ENCODE measurements at regions not wholly inside any gene's neighbourhood (a gene's known extent, or its start where the extent isn't known, plus 50 kb on each side); places are given as distances from the start of the nearest gene placed in this dataset.

DNA sequence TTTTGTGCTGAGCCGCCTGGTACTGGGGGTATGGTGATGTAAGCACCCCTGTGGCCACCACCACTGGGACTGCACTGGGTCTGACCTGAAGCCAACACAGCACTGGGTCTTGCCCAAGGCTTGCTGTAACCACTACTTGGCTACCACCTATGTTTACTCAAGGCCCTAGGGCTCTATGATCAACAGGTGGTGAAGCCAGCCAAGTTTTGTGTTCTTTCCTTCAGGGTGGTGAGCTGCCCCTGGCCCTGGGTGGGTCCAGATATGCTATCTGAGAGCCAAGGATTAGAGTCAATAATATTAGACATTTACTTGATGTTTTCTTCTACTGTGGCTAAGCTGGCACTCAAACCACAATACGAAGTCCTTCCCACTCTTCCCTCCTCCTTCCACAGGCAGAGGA, 55.1 kb upstream of the PAGE4 start:
- no peaks in the 10 kb centered on the region for H3K36me3 Mint-ChIP-seq (ENCODE audit: low read depth)
- no peaks in the 10 kb centered on the region for H3K36me3 ChIP-seq (ENCODE audit: insufficient read depth)
- no peaks in the 10 kb centered on the region for H3K27me3 Mint-ChIP-seq (ENCODE audit: insufficient read depth, low read depth, poor library complexity)
- H3K4me2 ChIP-seq: no peak overlapping the region
- no peak overlapping the region for H3K4me3 ChIP-seq
- H4K20me1 ChIP-seq (replicated peaks; ENCODE audit: insufficient read depth): no peaks in the 10 kb centered on the region
- H3F3A ChIP-seq (replicated peaks; ENCODE audit: low read depth): no peaks in the 10 kb centered on the region
- no peaks in the 10 kb centered on the region for H3K4me1 ChIP-seq (ENCODE audit: insufficient read depth)
- TF ChIP-seq NANOG (IDR thresholded peaks at IDR 0.05; ENCODE audit: borderline replicate concordance) (no peak), EZH2 (IDR thresholded peaks at IDR 0.05; ENCODE audit: low read depth, unreplicated experiment) (no peak), POLR2AphosphoS5 (IDR thresholded peaks at IDR 0.05; ENCODE audit: low read depth) (no peak), STAT1 (IDR thresholded peaks at IDR 0.05; ENCODE audit: unreplicated experiment) (no peak), EZH2phosphoT487 (IDR thresholded peaks at IDR 0.05; ENCODE audit: unreplicated experiment) (no peak), ZNF331 (CRISPR knock-in tag; IDR thresholded peaks at IDR 0.05; ENCODE audit: low read depth) (no peak), JUNB (IDR thresholded peaks at IDR 0.05; ENCODE audit: unreplicated experiment) (no peak), ZNF114 (CRISPR knock-in tag; IDR thresholded peaks at IDR 0.05) (no peak), CREB1 (CRISPR knock-in tag; IDR thresholded peaks at IDR 0.05; ENCODE audit: low read depth) (no peak)
- TF ChIP-seq, protein P1, sequence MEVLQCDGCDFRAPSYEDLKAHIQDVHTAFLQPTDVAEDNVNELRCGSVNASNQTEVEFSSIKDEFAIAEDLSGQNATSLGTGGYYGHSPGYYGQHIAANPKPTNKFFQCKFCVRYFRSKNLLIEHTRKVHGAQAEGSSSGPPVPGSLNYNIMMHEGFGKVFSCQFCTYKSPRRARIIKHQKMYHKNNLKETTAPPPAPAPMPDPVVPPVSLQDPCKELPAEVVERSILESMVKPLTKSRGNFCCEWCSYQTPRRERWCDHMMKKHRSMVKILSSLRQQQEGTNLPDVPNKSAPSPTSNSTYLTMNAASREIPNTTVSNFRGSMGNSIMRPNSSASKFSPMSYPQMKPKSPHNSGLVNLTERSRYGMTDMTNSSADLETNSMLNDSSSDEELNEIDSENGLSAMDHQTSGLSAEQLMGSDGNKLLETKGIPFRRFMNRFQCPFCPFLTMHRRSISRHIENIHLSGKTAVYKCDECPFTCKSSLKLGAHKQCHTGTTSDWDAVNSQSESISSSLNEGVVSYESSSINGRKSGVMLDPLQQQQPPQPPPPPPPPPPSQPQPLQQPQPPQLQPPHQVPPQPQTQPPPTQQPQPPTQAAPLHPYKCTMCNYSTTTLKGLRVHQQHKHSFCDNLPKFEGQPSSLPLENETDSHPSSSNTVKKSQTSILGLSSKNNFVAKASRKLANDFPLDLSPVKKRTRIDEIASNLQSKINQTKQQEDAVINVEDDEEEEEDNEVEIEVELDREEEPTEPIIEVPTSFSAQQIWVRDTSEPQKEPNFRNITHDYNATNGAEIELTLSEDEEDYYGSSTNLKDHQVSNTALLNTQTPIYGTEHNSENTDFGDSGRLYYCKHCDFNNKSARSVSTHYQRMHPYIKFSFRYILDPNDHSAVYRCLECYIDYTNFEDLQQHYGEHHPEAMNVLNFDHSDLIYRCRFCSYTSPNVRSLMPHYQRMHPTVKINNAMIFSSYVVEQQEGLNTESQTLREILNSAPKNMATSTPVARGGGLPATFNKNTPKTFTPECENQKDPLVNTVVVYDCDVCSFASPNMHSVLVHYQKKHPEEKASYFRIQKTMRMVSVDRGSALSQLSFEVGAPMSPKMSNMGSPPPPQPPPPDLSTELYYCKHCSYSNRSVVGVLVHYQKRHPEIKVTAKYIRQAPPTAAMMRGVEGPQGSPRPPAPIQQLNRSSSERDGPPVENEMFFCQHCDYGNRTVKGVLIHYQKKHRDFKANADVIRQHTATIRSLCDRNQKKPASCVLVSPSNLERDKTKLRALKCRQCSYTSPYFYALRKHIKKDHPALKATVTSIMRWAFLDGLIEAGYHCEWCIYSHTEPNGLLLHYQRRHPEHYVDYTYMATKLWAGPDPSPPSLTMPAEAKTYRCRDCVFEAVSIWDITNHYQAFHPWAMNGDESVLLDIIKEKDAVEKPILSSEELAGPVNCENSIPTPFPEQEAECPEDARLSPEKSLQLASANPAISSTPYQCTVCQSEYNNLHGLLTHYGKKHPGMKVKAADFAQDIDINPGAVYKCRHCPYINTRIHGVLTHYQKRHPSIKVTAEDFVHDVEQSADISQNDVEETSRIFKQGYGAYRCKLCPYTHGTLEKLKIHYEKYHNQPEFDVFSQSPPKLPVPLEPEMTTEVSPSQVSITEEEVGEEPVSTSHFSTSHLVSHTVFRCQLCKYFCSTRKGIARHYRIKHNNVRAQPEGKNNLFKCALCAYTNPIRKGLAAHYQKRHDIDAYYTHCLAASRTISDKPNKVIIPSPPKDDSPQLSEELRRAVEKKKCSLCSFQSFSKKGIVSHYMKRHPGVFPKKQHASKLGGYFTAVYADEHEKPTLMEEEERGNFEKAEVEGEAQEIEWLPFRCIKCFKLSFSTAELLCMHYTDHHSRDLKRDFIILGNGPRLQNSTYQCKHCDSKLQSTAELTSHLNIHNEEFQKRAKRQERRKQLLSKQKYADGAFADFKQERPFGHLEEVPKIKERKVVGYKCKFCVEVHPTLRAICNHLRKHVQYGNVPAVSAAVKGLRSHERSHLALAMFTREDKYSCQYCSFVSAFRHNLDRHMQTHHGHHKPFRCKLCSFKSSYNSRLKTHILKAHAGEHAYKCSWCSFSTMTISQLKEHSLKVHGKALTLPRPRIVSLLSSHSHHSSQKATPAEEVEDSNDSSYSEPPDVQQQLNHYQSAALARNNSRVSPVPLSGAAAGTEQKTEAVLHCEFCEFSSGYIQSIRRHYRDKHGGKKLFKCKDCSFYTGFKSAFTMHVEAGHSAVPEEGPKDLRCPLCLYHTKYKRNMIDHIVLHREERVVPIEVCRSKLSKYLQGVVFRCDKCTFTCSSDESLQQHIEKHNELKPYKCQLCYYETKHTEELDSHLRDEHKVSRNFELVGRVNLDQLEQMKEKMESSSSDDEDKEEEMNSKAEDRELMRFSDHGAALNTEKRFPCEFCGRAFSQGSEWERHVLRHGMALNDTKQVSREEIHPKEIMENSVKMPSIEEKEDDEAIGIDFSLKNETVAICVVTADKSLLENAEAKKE (CRISPR knock-in tag; IDR thresholded peaks at IDR 0.05): no peak
- TF ChIP-seq, protein P2, sequence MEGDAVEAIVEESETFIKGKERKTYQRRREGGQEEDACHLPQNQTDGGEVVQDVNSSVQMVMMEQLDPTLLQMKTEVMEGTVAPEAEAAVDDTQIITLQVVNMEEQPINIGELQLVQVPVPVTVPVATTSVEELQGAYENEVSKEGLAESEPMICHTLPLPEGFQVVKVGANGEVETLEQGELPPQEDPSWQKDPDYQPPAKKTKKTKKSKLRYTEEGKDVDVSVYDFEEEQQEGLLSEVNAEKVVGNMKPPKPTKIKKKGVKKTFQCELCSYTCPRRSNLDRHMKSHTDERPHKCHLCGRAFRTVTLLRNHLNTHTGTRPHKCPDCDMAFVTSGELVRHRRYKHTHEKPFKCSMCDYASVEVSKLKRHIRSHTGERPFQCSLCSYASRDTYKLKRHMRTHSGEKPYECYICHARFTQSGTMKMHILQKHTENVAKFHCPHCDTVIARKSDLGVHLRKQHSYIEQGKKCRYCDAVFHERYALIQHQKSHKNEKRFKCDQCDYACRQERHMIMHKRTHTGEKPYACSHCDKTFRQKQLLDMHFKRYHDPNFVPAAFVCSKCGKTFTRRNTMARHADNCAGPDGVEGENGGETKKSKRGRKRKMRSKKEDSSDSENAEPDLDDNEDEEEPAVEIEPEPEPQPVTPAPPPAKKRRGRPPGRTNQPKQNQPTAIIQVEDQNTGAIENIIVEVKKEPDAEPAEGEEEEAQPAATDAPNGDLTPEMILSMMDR (conservative IDR thresholded peaks at IDR 0.05; ENCODE audit: low read depth in 2 of 2): no peak
- TF ChIP-seq, protein P3, sequence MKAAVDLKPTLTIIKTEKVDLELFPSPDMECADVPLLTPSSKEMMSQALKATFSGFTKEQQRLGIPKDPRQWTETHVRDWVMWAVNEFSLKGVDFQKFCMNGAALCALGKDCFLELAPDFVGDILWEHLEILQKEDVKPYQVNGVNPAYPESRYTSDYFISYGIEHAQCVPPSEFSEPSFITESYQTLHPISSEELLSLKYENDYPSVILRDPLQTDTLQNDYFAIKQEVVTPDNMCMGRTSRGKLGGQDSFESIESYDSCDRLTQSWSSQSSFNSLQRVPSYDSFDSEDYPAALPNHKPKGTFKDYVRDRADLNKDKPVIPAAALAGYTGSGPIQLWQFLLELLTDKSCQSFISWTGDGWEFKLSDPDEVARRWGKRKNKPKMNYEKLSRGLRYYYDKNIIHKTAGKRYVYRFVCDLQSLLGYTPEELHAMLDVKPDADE (IDR thresholded peaks at IDR 0.05): no peak
- TF ChIP-seq, protein P4, sequence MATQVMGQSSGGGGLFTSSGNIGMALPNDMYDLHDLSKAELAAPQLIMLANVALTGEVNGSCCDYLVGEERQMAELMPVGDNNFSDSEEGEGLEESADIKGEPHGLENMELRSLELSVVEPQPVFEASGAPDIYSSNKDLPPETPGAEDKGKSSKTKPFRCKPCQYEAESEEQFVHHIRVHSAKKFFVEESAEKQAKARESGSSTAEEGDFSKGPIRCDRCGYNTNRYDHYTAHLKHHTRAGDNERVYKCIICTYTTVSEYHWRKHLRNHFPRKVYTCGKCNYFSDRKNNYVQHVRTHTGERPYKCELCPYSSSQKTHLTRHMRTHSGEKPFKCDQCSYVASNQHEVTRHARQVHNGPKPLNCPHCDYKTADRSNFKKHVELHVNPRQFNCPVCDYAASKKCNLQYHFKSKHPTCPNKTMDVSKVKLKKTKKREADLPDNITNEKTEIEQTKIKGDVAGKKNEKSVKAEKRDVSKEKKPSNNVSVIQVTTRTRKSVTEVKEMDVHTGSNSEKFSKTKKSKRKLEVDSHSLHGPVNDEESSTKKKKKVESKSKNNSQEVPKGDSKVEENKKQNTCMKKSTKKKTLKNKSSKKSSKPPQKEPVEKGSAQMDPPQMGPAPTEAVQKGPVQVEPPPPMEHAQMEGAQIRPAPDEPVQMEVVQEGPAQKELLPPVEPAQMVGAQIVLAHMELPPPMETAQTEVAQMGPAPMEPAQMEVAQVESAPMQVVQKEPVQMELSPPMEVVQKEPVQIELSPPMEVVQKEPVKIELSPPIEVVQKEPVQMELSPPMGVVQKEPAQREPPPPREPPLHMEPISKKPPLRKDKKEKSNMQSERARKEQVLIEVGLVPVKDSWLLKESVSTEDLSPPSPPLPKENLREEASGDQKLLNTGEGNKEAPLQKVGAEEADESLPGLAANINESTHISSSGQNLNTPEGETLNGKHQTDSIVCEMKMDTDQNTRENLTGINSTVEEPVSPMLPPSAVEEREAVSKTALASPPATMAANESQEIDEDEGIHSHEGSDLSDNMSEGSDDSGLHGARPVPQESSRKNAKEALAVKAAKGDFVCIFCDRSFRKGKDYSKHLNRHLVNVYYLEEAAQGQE (IDR thresholded peaks at IDR 0.05; ENCODE audit: unreplicated experiment): no peak
- no peak overlapping the region for H3K27ac Mint-ChIP-seq
- no peaks in the 10 kb centered on the region for H3K27me3 ChIP-seq (ENCODE audit: insufficient read depth)
- H3K4me3 Mint-ChIP-seq: no peak overlapping the region
- no peaks in the 10 kb centered on the region for H3K9me2 ChIP-seq (ENCODE audit: insufficient read depth)
- no peak overlapping the region for H3K27ac ChIP-seq (ENCODE audit: low read depth)
- DNase-seq (ENCODE audit: low spot score) (no peak), ATAC-seq (no peak)
- no peaks in the 10 kb centered on the region for H3K4me1 Mint-ChIP-seq
- no peak overlapping the region for H2AFZ ChIP-seq
- no peaks in the 10 kb centered on the region for H3K9me3 Mint-ChIP-seq
- no peaks in the 10 kb centered on the region for H3K79me2 ChIP-seq (replicated peaks; ENCODE audit: insufficient read depth)
